HAP-1 (cell line): ENCODE measurements at regions not wholly inside any gene's neighbourhood (a gene's known extent, or its start where the extent isn't known, plus 50 kb on each side); places are given as distances from the start of the nearest gene placed in this dataset.

Experiments used
- DNase-seq, 2 experiments: peaks; one replicate each; pipeline ENCODE4 v3.0.0-alpha.2; 2016 to 2020; ENCODE audit warnings: low spot score in 2 of 2
- H3K27me3 ChIP-seq: fragments of 250-450 bp; sonication (Bioruptor Pico); 2 replicates; pipeline ENCODE4 v1.5.1; 2020; ENCODE audit warnings: low read depth, mild to moderate bottlenecking, moderate library complexity
- H3K36me3 ChIP-seq: fragments of 250-450 bp; sonication (Bioruptor Pico); replicated peaks from 2 replicates; pipeline ENCODE4 v1.5.1; 2020; ENCODE audit warnings: mild to moderate bottlenecking
- H3K4me1 ChIP-seq: fragments of 250-450 bp; sonication (Bioruptor Pico); 2 replicates; pipeline ENCODE4 v1.5.1; 2020; ENCODE audit warnings: mild to moderate bottlenecking
- H3K4me3 ChIP-seq: fragments of 250-450 bp; sonication (Bioruptor Pico); 2 replicates; pipeline ENCODE4 v1.5.1; 2020; ENCODE audit warnings: mild to moderate bottlenecking, moderate library complexity
- H3K9me3 ChIP-seq: fragments of 250-450 bp; sonication (Bioruptor Pico); 2 replicates; pipeline ENCODE4 v1.5.1; 2020; ENCODE audit warnings: mild to moderate bottlenecking, moderate library complexity
- in situ Hi-C: fragments of 300-500 bp; cut with MboI; formaldehyde crosslinking; loops from 3 replicates; pipeline ENCODE4 v1.14.3; 2020; ENCODE audit warnings: low sequenced_read_pairs, inconsistent platforms, mixed read lengths

GRCh38 chr5:56607551-56607950 is 207.8 kb upstream of the MAP3K1 start:
- Histone ChIP-seq H3K27me3 (no peaks in the 10 kb centered on the region), H3K9me3 (no peaks in the 10 kb centered on the region), H3K4me3 (no peak overlapping the region), H3K4me1 (no peaks in the 10 kb centered on the region), H3K36me3 (no peaks in the 10 kb centered on the region)
- no peak for DNase-seq
- in situ Hi-C loops = no loop called here

- Histone ChIP-seq H3K4me1 (no peaks in the 10 kb centered on the region), H3K9me3 (no peaks in the 10 kb centered on the region), H3K36me3 (no peaks in the 10 kb centered on the region), H3K4me3 (no peak overlapping the region), H3K27me3 (no peaks in the 10 kb centered on the region)
- no peak for DNase-seq
- in situ Hi-C loops = no loop called here
These were observed 208.3 kb upstream of the MAP3K1 start for GRCh38 chr5:56607074-56607473.

GRCh38 chr5:56606192-56606591 is 209.2 kb upstream of the MAP3K1 start:
- DNase-seq = no peak
- Histone ChIP-seq H3K36me3 (no peaks in the 10 kb centered on the region), H3K4me3 (no peak overlapping the region), H3K27me3 (no peaks in the 10 kb centered on the region), H3K4me1 (no peaks in the 10 kb centered on the region), H3K9me3 (no peaks in the 10 kb centered on the region)
- in situ Hi-C loops = no loop called here

GRCh38 chr5:56605231-56605630 is 210.1 kb upstream of the MAP3K1 start:
- no peak overlapping the region for H3K4me3 ChIP-seq
- no peaks in the 10 kb centered on the region for H3K36me3 ChIP-seq
- in situ Hi-C loops = no loop called here
- H3K27me3 ChIP-seq = no peaks in the 10 kb centered on the region
- DNase-seq = no peak
- no peaks in the 10 kb centered on the region for H3K9me3 ChIP-seq
- H3K4me1 ChIP-seq = no peaks in the 10 kb centered on the region

- no peaks in the 10 kb centered on the region for H3K27me3 ChIP-seq
- DNase-seq = no peak
- H3K4me3 ChIP-seq = no peak overlapping the region
- in situ Hi-C loops = no loop called here
- H3K4me1 ChIP-seq = peaks cover 5% of the 10 kb centered on the region
- no peaks in the 10 kb centered on the region for H3K9me3 ChIP-seq
- H3K36me3 ChIP-seq = no peaks in the 10 kb centered on the region
These were observed 213.7 kb upstream of the MAP3K1 start for GRCh38 chr5:56601641-56602071.

GRCh38 chr5:56598941-56599340 is 216.4 kb upstream of the MAP3K1 start:
- in situ Hi-C loops = no loop called here
- Histone ChIP-seq H3K4me3 (no peak overlapping the region), H3K36me3 (no peaks in the 10 kb centered on the region), H3K4me1 (peaks cover 12% of the 10 kb centered on the region), H3K27me3 (no peaks in the 10 kb centered on the region), H3K9me3 (no peaks in the 10 kb centered on the region)
- no peak for DNase-seq

- H3K9me3 ChIP-seq = no peaks in the 10 kb centered on the region
- in situ Hi-C loops = no loop called here
- no peaks in the 10 kb centered on the region for H3K27me3 ChIP-seq
- no peaks in the 10 kb centered on the region for H3K36me3 ChIP-seq
- DNase-seq = peak; percentile 42 to 56
- peaks cover 12% of the 10 kb centered on the region for H3K4me1 ChIP-seq
- H3K4me3 ChIP-seq = no peak overlapping the region
These were observed 219.2 kb upstream of the MAP3K1 start for GRCh38 chr5:56596155-56596554.

- no peak for DNase-seq
- in situ Hi-C loops = no loop called here
- Histone ChIP-seq H3K4me3 (no peak overlapping the region), H3K36me3 (no peaks in the 10 kb centered on the region), H3K4me1 (peaks cover 12% of the 10 kb centered on the region), H3K9me3 (no peaks in the 10 kb centered on the region), H3K27me3 (no peaks in the 10 kb centered on the region)
These were observed 219.8 kb upstream of the MAP3K1 start for GRCh38 chr5:56595566-56595965.

GRCh38 chr5:56594792-56595191 is 220.6 kb upstream of the MAP3K1 start:
- Histone ChIP-seq H3K27me3 (no peaks in the 10 kb centered on the region), H3K9me3 (no peaks in the 10 kb centered on the region), H3K4me3 (no peak overlapping the region), H3K4me1 (peaks cover 12% of the 10 kb centered on the region), H3K36me3 (no peaks in the 10 kb centered on the region)
- DNase-seq = no peak
- in situ Hi-C loops = no loop called here

GRCh38 chr5:56591081-56591480 is 224.3 kb upstream of the MAP3K1 start:
- Histone ChIP-seq H3K27me3 (no peaks in the 10 kb centered on the region), H3K4me1 (peaks cover 2% of the 10 kb centered on the region; the same call in 1 of the 2 replicates), H3K9me3 (no peaks in the 10 kb centered on the region), H3K4me3 (no peak overlapping the region), H3K36me3 (no peaks in the 10 kb centered on the region)
- in situ Hi-C loops = no loop called here
- DNase-seq = no peak

GRCh38 chr5:56589481-56589860 is 225.9 kb upstream of the MAP3K1 start:
- Histone ChIP-seq H3K4me1 (no peaks in the 10 kb centered on the region), H3K9me3 (no peaks in the 10 kb centered on the region), H3K27me3 (no peaks in the 10 kb centered on the region), H3K36me3 (no peaks in the 10 kb centered on the region), H3K4me3 (no peak overlapping the region)
- in situ Hi-C loops = no loop called here
- DNase-seq = no peak

GRCh38 chr5:56588636-56589480 is 226.5 kb upstream of the MAP3K1 start:
- no peaks in the 10 kb centered on the region for H3K27me3 ChIP-seq
- in situ Hi-C loops = no loop called here
- H3K4me3 ChIP-seq = no peak overlapping the region

GRCh38 chr5:56588131-56588487 is 227.2 kb upstream of the MAP3K1 start:
- H3K27me3 ChIP-seq = no peaks in the 10 kb centered on the region
- in situ Hi-C loops = no loop called here
- no peaks in the 10 kb centered on the region for H3K9me3 ChIP-seq
- no peak for DNase-seq
- H3K4me3 ChIP-seq = no peak overlapping the region
- no peaks in the 10 kb centered on the region for H3K4me1 ChIP-seq
- no peaks in the 10 kb centered on the region for H3K36me3 ChIP-seq

More at GRCh38 chr5:56588636-56589480, 226.5 kb upstream of the MAP3K1 start:
- no peak for DNase-seq
- no peaks in the 10 kb centered on the region for H3K4me1 ChIP-seq
- H3K36me3 ChIP-seq = no peaks in the 10 kb centered on the region
- no peaks in the 10 kb centered on the region for H3K9me3 ChIP-seq

- H3K36me3 ChIP-seq = no peaks in the 10 kb centered on the region
- DNase-seq = no peak
- no peaks in the 10 kb centered on the region for H3K4me1 ChIP-seq
- in situ Hi-C loops = no loop called here
- H3K27me3 ChIP-seq = no peaks in the 10 kb centered on the region
- H3K4me3 ChIP-seq = no peak overlapping the region
- no peaks in the 10 kb centered on the region for H3K9me3 ChIP-seq
These were observed 227.8 kb upstream of the MAP3K1 start for GRCh38 chr5:56587381-56588130.
